ENCODE measurements at regions not wholly inside any gene's neighbourhood (a gene's known extent, or its start where the extent isn't known, plus 50 kb on each side); places are given as distances from the start of the nearest gene placed in this dataset.

- no peak for DNase-seq
- H3K36me3 ChIP-seq (ENCODE audit: control insufficient read depth in 4 of 4, insufficient read depth in 4 of 4, low read length in 4 of 4), result no peaks in the 10 kb centered on the region
- no peaks in the 10 kb centered on the region for H3K4me1 ChIP-seq (ENCODE audit: control insufficient read depth in 5 of 5, insufficient read depth in 5 of 5, low read length in 5 of 5)
- no peaks in the 10 kb centered on the region for H3K9me3 ChIP-seq (ENCODE audit: control insufficient read depth in 4 of 4, insufficient read depth in 3 of 4, low read length in 3 of 4)
- no peak overlapping the region for H3K9ac ChIP-seq (ENCODE audit: insufficient read depth in 1 of 2, low read length in 2 of 2)
- no peak for ATAC-seq (ENCODE audit: insufficient read depth, low FRiP score)
- WGBS, 2 donors, result 87 to 88% methylated on average over 3 of the region's 3 CpGs
- TF ChIP-seq CTCF (IDR thresholded peaks at IDR 0.05; ENCODE audit: control extremely low read depth, extremely low read depth), result no peak
- no peaks in the 10 kb centered on the region for H3K27me3 ChIP-seq (ENCODE audit: control insufficient read depth in 3 of 3, insufficient read depth in 3 of 3, low read length in 2 of 3)
- no peak overlapping the region for H3K4me3 ChIP-seq
- no peak overlapping the region for H3K27ac ChIP-seq (ENCODE audit: low read depth in 1 of 2, low read length in 1 of 2)
Observed at GRCh38 chr20:24166412-24166811, 177.8 kb upstream of the GGTLC1 start.

- Histone ChIP-seq H3K9me3 (ENCODE audit: control insufficient read depth in 4 of 4, insufficient read depth in 3 of 4, low read length in 3 of 4) (no peaks in the 10 kb centered on the region), H3K4me1 (ENCODE audit: control insufficient read depth in 5 of 5, insufficient read depth in 5 of 5, low read length in 5 of 5) (no peaks in the 10 kb centered on the region), H3K9ac (ENCODE audit: insufficient read depth in 1 of 2, low read length in 2 of 2) (no peak overlapping the region), H3K4me3 (no peak overlapping the region), H3K27ac (ENCODE audit: low read depth in 1 of 2, low read length in 1 of 2) (no peak overlapping the region), H3K27me3 (ENCODE audit: control insufficient read depth in 3 of 3, insufficient read depth in 3 of 3, low read length in 2 of 3) (no peaks in the 10 kb centered on the region), H3K36me3 (ENCODE audit: control insufficient read depth in 4 of 4, insufficient read depth in 4 of 4, low read length in 4 of 4) (no peaks in the 10 kb centered on the region)
- ATAC-seq (ENCODE audit: insufficient read depth, low FRiP score) (no peak), DNase-seq (no peak)
- TF ChIP-seq CTCF (IDR thresholded peaks at IDR 0.05; ENCODE audit: control extremely low read depth, extremely low read depth), result no peak
- 73% methylated on average over 4 of the region's 4 CpGs for WGBS, 2 donors
Observed at GRCh38 chr20:24166123-24166381, 177.5 kb upstream of the GGTLC1 start.

- Histone ChIP-seq H3K27me3 (ENCODE audit: control insufficient read depth in 3 of 3, insufficient read depth in 3 of 3, low read length in 2 of 3) (no peaks in the 10 kb centered on the region), H3K36me3 (ENCODE audit: control insufficient read depth in 4 of 4, insufficient read depth in 4 of 4, low read length in 4 of 4) (no peaks in the 10 kb centered on the region), H3K4me3 (no peak overlapping the region), H3K27ac (ENCODE audit: low read depth in 1 of 2, low read length in 1 of 2) (no peak overlapping the region), H3K9ac (ENCODE audit: insufficient read depth in 1 of 2, low read length in 2 of 2) (no peak overlapping the region), H3K9me3 (ENCODE audit: control insufficient read depth in 4 of 4, insufficient read depth in 3 of 4, low read length in 3 of 4) (peaks cover 0 to under 1% (median 0%) of the 10 kb centered on the region in 4 donors), H3K4me1 (ENCODE audit: control insufficient read depth in 5 of 5, insufficient read depth in 5 of 5, low read length in 5 of 5) (no peaks in the 10 kb centered on the region)
- 65% methylated on average over 6 of the region's 6 CpGs for WGBS, 2 donors
- no peak for TF ChIP-seq CTCF (IDR thresholded peaks at IDR 0.05; ENCODE audit: control extremely low read depth, extremely low read depth)
- peak in 1 of 3 donors; percentile 6 for DNase-seq
- ATAC-seq (ENCODE audit: insufficient read depth, low FRiP score), result no peak
Observed at GRCh38 chr20:24165301-24166122, 176.9 kb upstream of the GGTLC1 start.

GRCh38 chr20:24164360-24164759, 175.8 kb upstream of the GGTLC1 start:
- H3K27ac ChIP-seq (ENCODE audit: low read depth in 1 of 2, low read length in 1 of 2), result no peak overlapping the region
- H3K27me3 ChIP-seq (ENCODE audit: control insufficient read depth in 3 of 3, insufficient read depth in 3 of 3, low read length in 2 of 3), result no peaks in the 10 kb centered on the region
- no peak for TF ChIP-seq CTCF (IDR thresholded peaks at IDR 0.05; ENCODE audit: control extremely low read depth, extremely low read depth)
- DNase-seq, result peak in 1 of 3 donors; percentile 9
- ATAC-seq (ENCODE audit: insufficient read depth, low FRiP score), result no peak
- peaks cover 0 to 1% (median 0%) of the 10 kb centered on the region in 4 donors for H3K9me3 ChIP-seq (ENCODE audit: control insufficient read depth in 4 of 4, insufficient read depth in 3 of 4, low read length in 3 of 4)
- no peak overlapping the region for H3K9ac ChIP-seq (ENCODE audit: insufficient read depth in 1 of 2, low read length in 2 of 2)
- H3K4me3 ChIP-seq, result no peak overlapping the region
- 51 to 62% methylated on average over 5 of the region's 5 CpGs for WGBS, 2 donors
- no peaks in the 10 kb centered on the region for H3K4me1 ChIP-seq (ENCODE audit: control insufficient read depth in 5 of 5, insufficient read depth in 5 of 5, low read length in 5 of 5)
- no peaks in the 10 kb centered on the region for H3K36me3 ChIP-seq (ENCODE audit: control insufficient read depth in 4 of 4, insufficient read depth in 4 of 4, low read length in 4 of 4)
